HG03097 (cell line): ENCODE measurements at regions not wholly inside any gene's neighbourhood (a gene's known extent, or its start where the extent isn't known, plus 50 kb on each side); places are given as distances from the start of the nearest gene placed in this dataset.
"Not testable (repeated sequence)": the region's sequence is repeated elsewhere in the genome, so short reads cannot be mapped to it uniquely, and the experiment has no call there.

ENCODE experiments used
- ATAC-seq: cut with Tn5 transposase; IDR thresholded peaks from one replicate; pipeline ENCODE4 v1.9.1; 2021; ENCODE audit not compliant: unreplicated experiment, low FRiP score

GRCh38 chr3:191641789-191642188 is 180.8 kb downstream of the PYDC2 start:
- no peak for ATAC-seq

- ATAC-seq = no peak
These were observed 183.3 kb downstream of the PYDC2 start for GRCh38 chr3:191644291-191644690.

- ATAC-seq = no peak
These were observed 185.3 kb downstream of the PYDC2 start for GRCh38 chr3:191646242-191646641.

GRCh38 chr3:191648787-191649186 is 187.8 kb downstream of the PYDC2 start:
- ATAC-seq = no peak

GRCh38 chr3:191649626-191650025 is 188.7 kb downstream of the PYDC2 start:
- ATAC-seq = no peak

GRCh38 chr3:191658781-191659419 is 197.9 kb downstream of the PYDC2 start:
- ATAC-seq = not testable (repeated sequence)

GRCh38 chr3:191662150-191662549 is 201.2 kb downstream of the PYDC2 start:
- not testable (repeated sequence) for ATAC-seq

GRCh38 chr3:191680989-191681597 is 220.1 kb downstream of the PYDC2 start:
- no peak for ATAC-seq

- no peak for ATAC-seq
These were observed 222.0 kb downstream of the PYDC2 start for GRCh38 chr3:191682961-191683360.

GRCh38 chr3:191686626-191687025 is 225.7 kb downstream of the PYDC2 start:
- ATAC-seq = no peak

- no peak for ATAC-seq
These were observed 227.9 kb downstream of the PYDC2 start for GRCh38 chr3:191688756-191689433.

GRCh38 chr3:191691184-191691583 is 230.2 kb downstream of the PYDC2 start:
- not testable (repeated sequence) for ATAC-seq

- no peak for ATAC-seq
These were observed 234.3 kb downstream of the PYDC2 start for GRCh38 chr3:191695131-191695814.

- no peak for ATAC-seq
These were observed 234.8 kb downstream of the PYDC2 start for GRCh38 chr3:191695815-191696153.

- no peak for ATAC-seq
These were observed 235.4 kb downstream of the PYDC2 start for GRCh38 chr3:191696348-191696747.

GRCh38 chr3:191699546-191699945 is 238.6 kb downstream of the PYDC2 start:
- ATAC-seq = no peak

GRCh38 chr3:191702121-191702520 is 241.2 kb downstream of the PYDC2 start:
- ATAC-seq = no peak

- no peak for ATAC-seq
These were observed 246.9 kb downstream of the PYDC2 start for GRCh38 chr3:191707817-191708216.

GRCh38 chr3:191715585-191715984 is 254.6 kb downstream of the PYDC2 start:
- ATAC-seq = no peak

GRCh38 chr3:191721390-191721861 is 260.5 kb downstream of the PYDC2 start:
- ATAC-seq = no peak

GRCh38 chr3:191721990-191722389 is 261.0 kb downstream of the PYDC2 start:
- ATAC-seq = no peak
